ENCODE measurements at regions not wholly inside any gene's neighbourhood (a gene's known extent, or its start where the extent isn't known, plus 50 kb on each side); places are given as distances from the start of the nearest gene placed in this dataset.

- Histone ChIP-seq H3K4me3 (replicated peaks; ENCODE audit: insufficient read depth, low read length) (no peak overlapping the region), H3K27ac (replicated peaks) (no peak overlapping the region), H3K27me3 (ENCODE audit: insufficient read depth, poor library complexity, severe bottlenecking) (no peaks in the 10 kb centered on the region)
- no peak for DNase-seq (ENCODE audit: low read depth in 1 of 2, low spot score in 1 of 2)
- TF ChIP-seq REST (IDR thresholded peaks at IDR 0.05; ENCODE audit: insufficient replicate concordance, low read depth): no peak
- TF ChIP-seq, protein P1, sequence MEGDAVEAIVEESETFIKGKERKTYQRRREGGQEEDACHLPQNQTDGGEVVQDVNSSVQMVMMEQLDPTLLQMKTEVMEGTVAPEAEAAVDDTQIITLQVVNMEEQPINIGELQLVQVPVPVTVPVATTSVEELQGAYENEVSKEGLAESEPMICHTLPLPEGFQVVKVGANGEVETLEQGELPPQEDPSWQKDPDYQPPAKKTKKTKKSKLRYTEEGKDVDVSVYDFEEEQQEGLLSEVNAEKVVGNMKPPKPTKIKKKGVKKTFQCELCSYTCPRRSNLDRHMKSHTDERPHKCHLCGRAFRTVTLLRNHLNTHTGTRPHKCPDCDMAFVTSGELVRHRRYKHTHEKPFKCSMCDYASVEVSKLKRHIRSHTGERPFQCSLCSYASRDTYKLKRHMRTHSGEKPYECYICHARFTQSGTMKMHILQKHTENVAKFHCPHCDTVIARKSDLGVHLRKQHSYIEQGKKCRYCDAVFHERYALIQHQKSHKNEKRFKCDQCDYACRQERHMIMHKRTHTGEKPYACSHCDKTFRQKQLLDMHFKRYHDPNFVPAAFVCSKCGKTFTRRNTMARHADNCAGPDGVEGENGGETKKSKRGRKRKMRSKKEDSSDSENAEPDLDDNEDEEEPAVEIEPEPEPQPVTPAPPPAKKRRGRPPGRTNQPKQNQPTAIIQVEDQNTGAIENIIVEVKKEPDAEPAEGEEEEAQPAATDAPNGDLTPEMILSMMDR (IDR thresholded peaks at IDR 0.05; ENCODE audit: insufficient read depth, low read length): no peak
- no peak for TF ChIP-seq POLR2AphosphoS5 (IDR thresholded peaks at IDR 0.05; ENCODE audit: low read depth)
- no peak for TF ChIP-seq GABPA (IDR thresholded peaks at IDR 0.05; ENCODE audit: low read depth)
- no peak for TF ChIP-seq SPI1 (IDR thresholded peaks at IDR 0.05; ENCODE audit: borderline replicate concordance, low read depth)
Observed at GRCh38 chr2:104056451-104056850, 797.5 kb upstream of the POU3F3 start.

- no peak for DNase-seq (ENCODE audit: low read depth in 1 of 2, low spot score in 1 of 2)
- Histone ChIP-seq H3K27ac (replicated peaks) (no peak overlapping the region), H3K27me3 (ENCODE audit: insufficient read depth, poor library complexity, severe bottlenecking) (no peaks in the 10 kb centered on the region), H3K4me3 (replicated peaks; ENCODE audit: insufficient read depth, low read length) (no peak overlapping the region)
- TF ChIP-seq, protein P1 (IDR thresholded peaks at IDR 0.05; ENCODE audit: insufficient read depth, low read length): no peak
- TF ChIP-seq REST (IDR thresholded peaks at IDR 0.05; ENCODE audit: insufficient replicate concordance, low read depth) (no peak), GABPA (IDR thresholded peaks at IDR 0.05; ENCODE audit: low read depth) (no peak), POLR2AphosphoS5 (IDR thresholded peaks at IDR 0.05; ENCODE audit: low read depth) (no peak), SPI1 (IDR thresholded peaks at IDR 0.05; ENCODE audit: borderline replicate concordance, low read depth) (no peak)
Observed at GRCh38 chr2:104068665-104069064, 785.2 kb upstream of the POU3F3 start.

GRCh38 chr2:104077573-104077972, 776.3 kb upstream of the POU3F3 start:
- TF ChIP-seq REST (IDR thresholded peaks at IDR 0.05; ENCODE audit: insufficient replicate concordance, low read depth) (no peak), SPI1 (IDR thresholded peaks at IDR 0.05; ENCODE audit: borderline replicate concordance, low read depth) (no peak), GABPA (IDR thresholded peaks at IDR 0.05; ENCODE audit: low read depth) (no peak), POLR2AphosphoS5 (IDR thresholded peaks at IDR 0.05; ENCODE audit: low read depth) (no peak)
- TF ChIP-seq, protein P1 (IDR thresholded peaks at IDR 0.05; ENCODE audit: insufficient read depth, low read length): no peak
- Histone ChIP-seq H3K27me3 (ENCODE audit: insufficient read depth, poor library complexity, severe bottlenecking) (no peaks in the 10 kb centered on the region), H3K4me3 (replicated peaks; ENCODE audit: insufficient read depth, low read length) (no peak overlapping the region), H3K27ac (replicated peaks) (no peak overlapping the region)
- no peak for DNase-seq (ENCODE audit: low read depth in 1 of 2, low spot score in 1 of 2)

All from HL-60 (cell line).